ENCODE measurements at regions not wholly inside any gene's neighbourhood (a gene's known extent, or its start where the extent isn't known, plus 50 kb on each side); places are given as distances from the start of the nearest gene placed in this dataset.

- DNase-seq = no peak
These were observed 51.3 kb upstream of the FAM3C start for GRCh38 chr7:121447243-121447910.

GRCh38 chr7:121446526-121446925, 50.4 kb upstream of the FAM3C start:
- DNase-seq = no peak

All from CD4-positive, alpha-beta T cell treated with Interleukin-12 subunit alpha and Interleukin-12 subunit beta, for 1 hour (primary cell).